ENCODE measurements at regions not wholly inside any gene's neighbourhood (a gene's known extent, or its start where the extent isn't known, plus 50 kb on each side); places are given as distances from the start of the nearest gene placed in this dataset.

DNA sequence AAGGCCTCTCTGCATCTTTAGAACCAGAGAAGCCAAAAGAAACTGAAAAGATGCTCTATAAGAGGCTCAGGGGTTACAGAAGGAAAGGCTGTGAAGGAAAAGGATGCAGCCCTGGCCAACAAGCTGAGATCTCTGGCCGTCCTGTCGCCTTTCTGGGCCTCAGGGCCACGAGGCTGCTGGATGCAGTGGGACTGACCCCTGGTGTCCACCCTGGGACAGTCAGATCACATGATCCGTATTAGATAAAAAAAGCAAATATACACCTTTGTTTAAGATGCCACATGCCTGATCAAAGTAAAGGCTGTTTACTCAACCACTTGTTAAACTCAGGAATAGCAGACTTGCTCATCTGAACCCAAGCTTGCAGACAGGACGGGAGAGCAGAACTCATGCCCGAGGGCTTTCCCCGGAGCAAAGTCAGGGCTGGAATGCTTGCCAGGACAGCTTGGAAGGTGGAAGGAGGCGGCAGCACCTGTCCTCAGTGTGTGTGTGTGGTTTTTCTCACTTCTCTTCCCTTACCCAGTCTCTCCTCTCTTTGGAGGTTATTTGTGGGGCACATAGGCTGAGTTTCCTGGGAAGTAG lies 206.5 kb upstream of the TSHZ3 start:
- no peak for TF ChIP-seq ZFX (IDR thresholded peaks at IDR 0.05; ENCODE audit: borderline replicate concordance)
- TF ChIP-seq, protein P1, sequence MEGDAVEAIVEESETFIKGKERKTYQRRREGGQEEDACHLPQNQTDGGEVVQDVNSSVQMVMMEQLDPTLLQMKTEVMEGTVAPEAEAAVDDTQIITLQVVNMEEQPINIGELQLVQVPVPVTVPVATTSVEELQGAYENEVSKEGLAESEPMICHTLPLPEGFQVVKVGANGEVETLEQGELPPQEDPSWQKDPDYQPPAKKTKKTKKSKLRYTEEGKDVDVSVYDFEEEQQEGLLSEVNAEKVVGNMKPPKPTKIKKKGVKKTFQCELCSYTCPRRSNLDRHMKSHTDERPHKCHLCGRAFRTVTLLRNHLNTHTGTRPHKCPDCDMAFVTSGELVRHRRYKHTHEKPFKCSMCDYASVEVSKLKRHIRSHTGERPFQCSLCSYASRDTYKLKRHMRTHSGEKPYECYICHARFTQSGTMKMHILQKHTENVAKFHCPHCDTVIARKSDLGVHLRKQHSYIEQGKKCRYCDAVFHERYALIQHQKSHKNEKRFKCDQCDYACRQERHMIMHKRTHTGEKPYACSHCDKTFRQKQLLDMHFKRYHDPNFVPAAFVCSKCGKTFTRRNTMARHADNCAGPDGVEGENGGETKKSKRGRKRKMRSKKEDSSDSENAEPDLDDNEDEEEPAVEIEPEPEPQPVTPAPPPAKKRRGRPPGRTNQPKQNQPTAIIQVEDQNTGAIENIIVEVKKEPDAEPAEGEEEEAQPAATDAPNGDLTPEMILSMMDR (IDR thresholded peaks at IDR 0.05): no peak
- no peak overlapping the region for H3K27ac ChIP-seq

DNA sequence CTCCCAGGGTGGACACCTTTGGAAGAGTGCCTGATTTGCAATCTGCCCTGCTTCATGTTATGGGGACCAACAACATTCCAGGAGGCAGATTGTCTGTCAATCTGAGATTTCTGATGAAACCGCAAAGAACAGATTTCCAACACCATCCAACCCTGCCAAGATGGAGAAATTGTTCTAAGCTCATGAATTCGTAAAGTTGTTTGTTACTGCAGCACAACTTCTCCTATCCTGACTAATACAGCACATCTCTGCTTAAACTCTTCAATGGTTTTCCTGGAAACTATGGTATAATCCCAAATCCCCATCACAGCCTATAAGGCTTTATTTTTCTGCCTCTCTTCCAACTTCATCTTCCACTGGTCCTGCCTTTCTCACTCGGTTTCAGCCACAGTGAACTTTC lies 210.3 kb upstream of the TSHZ3 start:
- TF ChIP-seq, protein P1 (IDR thresholded peaks at IDR 0.05): no peak
- TF ChIP-seq ZFX (IDR thresholded peaks at IDR 0.05; ENCODE audit: borderline replicate concordance): no peak
- no peak overlapping the region for H3K27ac ChIP-seq

DNA sequence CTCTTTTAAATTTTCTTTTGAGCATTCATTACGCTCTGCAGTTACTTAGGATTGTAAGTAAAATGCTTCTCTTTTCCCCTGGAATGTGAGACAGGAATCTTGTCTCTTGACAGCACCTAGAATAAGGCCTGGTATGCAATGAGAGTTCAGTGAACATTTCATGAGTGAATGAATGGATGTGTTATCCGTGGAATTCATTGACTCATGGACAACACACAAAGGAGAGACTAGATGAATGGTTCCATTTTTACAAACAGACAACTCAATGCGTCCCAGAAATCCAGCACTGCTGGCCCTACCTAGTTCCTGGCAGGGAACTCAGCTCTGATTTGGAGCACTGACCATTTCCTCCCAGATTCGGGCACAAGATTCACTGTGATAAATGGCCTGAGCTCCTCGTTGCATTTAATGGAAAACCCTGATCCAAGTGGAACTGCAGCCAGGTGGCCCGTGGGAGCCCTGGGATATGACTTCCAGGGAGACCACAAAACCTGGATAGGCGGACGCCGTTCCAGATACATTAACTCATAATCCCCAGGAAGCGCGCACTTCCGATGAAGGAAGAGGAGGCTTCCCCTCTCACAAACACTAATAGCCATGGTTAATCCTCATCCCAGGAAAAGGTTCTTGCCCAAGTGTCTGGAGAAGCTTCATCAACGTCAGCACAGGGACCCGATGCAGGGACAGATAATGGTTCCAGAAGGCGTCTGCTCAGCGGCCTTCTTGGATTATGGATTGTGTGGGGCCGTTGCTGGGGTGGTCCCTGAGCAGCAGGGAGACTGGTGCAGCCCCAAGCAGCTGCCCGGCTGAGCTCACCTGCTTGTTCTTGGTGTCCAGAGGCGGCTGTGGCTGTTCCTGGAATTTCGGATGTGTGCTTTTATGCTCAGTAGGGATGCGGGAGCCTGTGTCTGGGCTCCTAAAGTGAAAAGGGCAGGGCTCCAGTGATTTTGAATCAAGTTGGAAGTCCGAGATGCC lies 211.1 kb upstream of the TSHZ3 start:
- TF ChIP-seq, protein P1 (IDR thresholded peaks at IDR 0.05): no peak
- TF ChIP-seq ZFX (IDR thresholded peaks at IDR 0.05; ENCODE audit: borderline replicate concordance): no peak

DNA sequence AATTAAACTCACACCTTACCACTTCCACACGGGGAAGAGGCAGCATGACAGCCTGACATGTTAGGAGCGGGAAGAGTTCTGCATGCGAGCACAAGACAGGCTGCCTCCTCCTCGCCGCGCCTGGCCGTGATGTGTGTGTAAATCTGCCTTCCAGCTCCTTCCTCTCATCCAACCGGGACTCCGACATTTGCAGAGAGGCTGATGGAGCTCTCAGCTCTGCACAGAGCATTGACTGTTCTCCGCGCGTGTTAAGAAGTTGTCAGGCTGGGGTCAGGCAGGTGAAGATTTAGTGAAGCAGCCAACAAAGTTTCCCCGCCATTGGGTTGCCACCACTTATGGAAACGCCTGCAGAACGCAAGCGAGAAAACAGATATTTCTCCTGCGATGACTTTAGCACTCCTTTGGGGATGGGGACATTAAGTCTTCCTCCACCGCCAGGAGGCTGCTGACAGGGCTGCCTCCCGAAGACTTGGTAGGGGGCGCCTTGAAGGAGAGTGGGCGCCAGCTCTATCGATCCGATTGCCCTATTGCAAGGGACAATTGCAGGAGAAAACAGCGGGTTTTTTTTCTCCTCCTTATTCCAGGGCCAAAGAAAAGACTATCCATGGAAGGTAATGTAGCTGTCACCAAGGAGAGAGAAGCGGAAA lies 213.9 kb upstream of the TSHZ3 start:
- no peak overlapping the region for H3K27ac ChIP-seq
- no peak for TF ChIP-seq ZFX (IDR thresholded peaks at IDR 0.05; ENCODE audit: borderline replicate concordance)
- TF ChIP-seq, protein P1 (IDR thresholded peaks at IDR 0.05): no peak

More for the DNA sequence above, 211.1 kb upstream of the TSHZ3 start:
- no peak overlapping the region for H3K27ac ChIP-seq

DNA sequence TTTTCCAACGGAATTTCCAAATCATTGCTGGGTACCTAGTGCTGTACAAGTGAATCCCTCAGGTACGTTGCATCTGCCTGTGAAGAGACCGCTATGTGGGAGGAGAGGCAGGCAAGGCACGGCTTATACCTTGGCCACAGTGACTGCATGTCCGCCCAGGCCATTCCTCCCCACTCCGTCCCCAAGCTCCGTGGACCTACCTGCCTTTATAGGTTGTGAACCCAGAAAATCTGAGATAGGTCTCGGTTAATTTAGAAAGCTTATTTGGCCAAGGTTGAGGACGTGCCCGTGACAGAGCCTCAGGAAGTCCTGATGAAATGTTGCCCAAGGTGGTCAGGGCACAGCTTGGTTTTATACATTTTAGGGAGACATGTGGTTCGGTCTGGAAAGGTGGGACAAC lies 218.5 kb upstream of the TSHZ3 start:
- no peak overlapping the region for H3K27ac ChIP-seq
- no peak for TF ChIP-seq ZFX (IDR thresholded peaks at IDR 0.05; ENCODE audit: borderline replicate concordance)
- TF ChIP-seq, protein P1 (IDR thresholded peaks at IDR 0.05): no peak

DNA sequence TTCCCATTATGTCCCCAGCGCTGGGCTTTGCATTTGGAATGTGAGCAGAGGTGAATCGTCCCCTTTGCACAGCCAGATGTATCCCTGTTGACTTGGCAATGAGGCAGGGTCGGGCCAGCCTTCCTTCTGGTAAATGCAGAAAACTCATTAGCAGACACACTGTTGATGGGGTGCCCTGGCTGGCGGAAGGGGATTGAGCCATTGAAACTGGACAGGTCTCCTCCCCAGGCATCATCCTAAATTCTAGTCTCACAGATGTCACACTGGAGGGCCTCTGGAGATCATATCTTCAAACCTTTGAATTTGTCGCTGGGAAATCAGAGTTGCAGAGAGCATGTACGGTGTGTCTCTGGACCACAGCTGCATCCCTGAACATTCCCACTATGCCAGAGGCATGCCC lies 219.5 kb upstream of the TSHZ3 start:
- TF ChIP-seq, protein P1 (IDR thresholded peaks at IDR 0.05): no peak
- no peak for TF ChIP-seq ZFX (IDR thresholded peaks at IDR 0.05; ENCODE audit: borderline replicate concordance)
- no peak overlapping the region for H3K27ac ChIP-seq
